ENCODE measurements at regions not wholly inside any gene's neighbourhood (a gene's known extent, or its start where the extent isn't known, plus 50 kb on each side); places are given as distances from the start of the nearest gene placed in this dataset.

DNA sequence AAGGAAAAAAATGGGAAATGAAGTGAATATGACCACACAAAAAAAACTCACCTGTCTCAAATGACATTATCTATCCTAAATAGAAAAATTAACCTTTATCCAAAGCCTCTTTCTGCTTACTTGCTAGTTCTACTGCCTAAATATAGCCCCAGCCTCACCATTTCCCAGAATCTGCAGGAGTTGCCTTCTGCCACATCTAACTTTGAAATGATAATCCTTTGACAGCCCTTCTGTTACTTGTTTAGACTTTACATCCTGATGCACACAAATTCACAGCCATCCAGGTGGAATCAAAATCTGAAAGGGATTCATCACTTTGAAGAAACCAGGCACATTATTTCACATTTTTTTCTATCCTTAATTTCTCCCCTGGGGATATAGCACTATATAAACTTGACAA, 1356.2 kb upstream of the NXPH2 start:
- TF ChIP-seq POLR2A (IDR thresholded peaks at IDR 0.05; ENCODE audit: low read depth, low read length) (no peak), POLR2AphosphoS5 (IDR thresholded peaks at IDR 0.05; ENCODE audit: insufficient read depth, low read depth, low read length) (no peak), GATA2 (IDR thresholded peaks at IDR 0.05; ENCODE audit: insufficient read depth, insufficient read length, low read depth, low read length) (no peak), EZH2 (IDR thresholded peaks at IDR 0.05; ENCODE audit: borderline replicate concordance, low read depth, low read length, severe bottlenecking) (no peak), FOS (IDR thresholded peaks at IDR 0.05; ENCODE audit: borderline replicate concordance, insufficient read depth, low read length) (no peak), MYC (IDR thresholded peaks at IDR 0.05; ENCODE audit: low read depth, low read length) (no peak), JUN (IDR thresholded peaks at IDR 0.05; ENCODE audit: borderline replicate concordance, insufficient read depth, insufficient read length, low read depth) (no peak)
- TF ChIP-seq, protein P1, sequence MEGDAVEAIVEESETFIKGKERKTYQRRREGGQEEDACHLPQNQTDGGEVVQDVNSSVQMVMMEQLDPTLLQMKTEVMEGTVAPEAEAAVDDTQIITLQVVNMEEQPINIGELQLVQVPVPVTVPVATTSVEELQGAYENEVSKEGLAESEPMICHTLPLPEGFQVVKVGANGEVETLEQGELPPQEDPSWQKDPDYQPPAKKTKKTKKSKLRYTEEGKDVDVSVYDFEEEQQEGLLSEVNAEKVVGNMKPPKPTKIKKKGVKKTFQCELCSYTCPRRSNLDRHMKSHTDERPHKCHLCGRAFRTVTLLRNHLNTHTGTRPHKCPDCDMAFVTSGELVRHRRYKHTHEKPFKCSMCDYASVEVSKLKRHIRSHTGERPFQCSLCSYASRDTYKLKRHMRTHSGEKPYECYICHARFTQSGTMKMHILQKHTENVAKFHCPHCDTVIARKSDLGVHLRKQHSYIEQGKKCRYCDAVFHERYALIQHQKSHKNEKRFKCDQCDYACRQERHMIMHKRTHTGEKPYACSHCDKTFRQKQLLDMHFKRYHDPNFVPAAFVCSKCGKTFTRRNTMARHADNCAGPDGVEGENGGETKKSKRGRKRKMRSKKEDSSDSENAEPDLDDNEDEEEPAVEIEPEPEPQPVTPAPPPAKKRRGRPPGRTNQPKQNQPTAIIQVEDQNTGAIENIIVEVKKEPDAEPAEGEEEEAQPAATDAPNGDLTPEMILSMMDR (IDR thresholded peaks at IDR 0.05; ENCODE audit: extremely low read depth in 1 of 2, insufficient read depth in 1 of 2, low read depth in 1 of 2, low read length in 2 of 2) = no peak
- TF ChIP-seq, protein P2, sequence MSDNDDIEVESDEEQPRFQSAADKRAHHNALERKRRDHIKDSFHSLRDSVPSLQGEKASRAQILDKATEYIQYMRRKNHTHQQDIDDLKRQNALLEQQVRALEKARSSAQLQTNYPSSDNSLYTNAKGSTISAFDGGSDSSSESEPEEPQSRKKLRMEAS (IDR thresholded peaks at IDR 0.05; ENCODE audit: insufficient read depth, insufficient read length) = no peak
- Histone ChIP-seq H3K4me1 (ENCODE audit: control insufficient read depth, extremely low read depth, insufficient read depth, low read length) (no peaks in the 10 kb centered on the region), H3K27me3 (ENCODE audit: control insufficient read depth in 2 of 2, insufficient read depth in 2 of 2, low read length in 2 of 2) (no peaks in the 10 kb centered on the region), H2AFZ (ENCODE audit: low read depth, low read length) (no peak overlapping the region), H3K9me1 (replicated peaks; ENCODE audit: control insufficient read depth, extremely low read depth, insufficient read depth, low read length) (no peaks in the 10 kb centered on the region), H4K20me1 (replicated peaks; ENCODE audit: control insufficient read depth, extremely low read depth, insufficient read depth, low read length) (no peaks in the 10 kb centered on the region), H3K79me2 (ENCODE audit: control insufficient read depth, insufficient read depth, low read length) (no peaks in the 10 kb centered on the region), H3K9ac (replicated peaks; ENCODE audit: extremely low read depth, insufficient read depth, low read length) (no peak overlapping the region), H3K4me3 (replicated peaks in 1 of 3; ENCODE audit: insufficient read depth in 1 of 3, low read depth in 1 of 3, low read length in 3 of 3) (no peak overlapping the region), H3K27ac (ENCODE audit: insufficient read depth, low read depth, low read length) (no peak overlapping the region), H3K4me2 (ENCODE audit: insufficient read depth, low read length) (no peak overlapping the region), H3K36me3 (ENCODE audit: control insufficient read depth in 2 of 2, extremely low read depth in 1 of 2, insufficient read depth in 2 of 2, low read length in 2 of 2) (no peaks in the 10 kb centered on the region), H3K9me3 (replicated peaks; ENCODE audit: control insufficient read depth, insufficient read depth, low read length) (no peaks in the 10 kb centered on the region)
- BruUV-seq (replicated peaks) = no TSS peak
- DNase-seq (ENCODE audit: low read depth, low spot score) = no peak
- intact Hi-C loops (cut with micrococcal nuclease) (no loop called here), dilution Hi-C loops (cut with MboI; ENCODE audit: extremely low pct_ligation_motif_present, low sequenced_read_pairs) (no loop called here)
- FAIRE-seq = no peak
- ChIA-PET CTCF (no interaction called here), POLR2A (no interaction called here)
